ENCODE measurements at regions not wholly inside any gene's neighbourhood (a gene's known extent, or its start where the extent isn't known, plus 50 kb on each side); places are given as distances from the start of the nearest gene placed in this dataset.

GRCh38 chr6:66796987-66797386 is 1090.0 kb upstream of the EYS start:
- H3K27me3 ChIP-seq (ENCODE audit: control insufficient read depth in 5 of 5, insufficient read depth in 4 of 5, low read length in 5 of 5): no peaks in the 10 kb centered on the region
- no peak overlapping the region for H3K27ac ChIP-seq (ENCODE audit: low read depth, low read length)
- no peaks in the 10 kb centered on the region for H3K9me3 ChIP-seq (ENCODE audit: control insufficient read depth in 5 of 5, low read length in 5 of 5)

GRCh38 chr6:66788579-66788978 is 1081.6 kb upstream of the EYS start:
- H3K27me3 ChIP-seq (ENCODE audit: control insufficient read depth in 5 of 5, insufficient read depth in 4 of 5, low read length in 5 of 5): no peaks in the 10 kb centered on the region
- H3K4me1 ChIP-seq (ENCODE audit: control insufficient read depth in 5 of 5, insufficient read depth in 5 of 5, low read length in 5 of 5): no peaks in the 10 kb centered on the region
- no peak overlapping the region for H3K27ac ChIP-seq (ENCODE audit: low read depth, low read length)

More at GRCh38 chr6:66796987-66797386, 1090.0 kb upstream of the EYS start:
- Histone ChIP-seq H3K9ac (ENCODE audit: low read length in 5 of 5) (no peak overlapping the region), H3K4me3 (ENCODE audit: low read depth in 1 of 5, low read length in 5 of 5) (no peak overlapping the region), H3K4me1 (ENCODE audit: control insufficient read depth in 5 of 5, insufficient read depth in 5 of 5, low read length in 5 of 5) (no peaks in the 10 kb centered on the region), H3K36me3 (ENCODE audit: control insufficient read depth in 5 of 5, insufficient read depth in 5 of 5, low read length in 5 of 5) (no peaks in the 10 kb centered on the region)

GRCh38 chr6:66772800-66773199 is 1065.8 kb upstream of the EYS start:
- Histone ChIP-seq H3K4me3 (ENCODE audit: low read depth in 1 of 5, low read length in 5 of 5) (no peak overlapping the region), H3K9ac (ENCODE audit: low read length in 5 of 5) (no peak overlapping the region), H3K27ac (ENCODE audit: low read depth, low read length) (no peak overlapping the region), H3K4me1 (ENCODE audit: control insufficient read depth in 5 of 5, insufficient read depth in 5 of 5, low read length in 5 of 5) (peaks cover 0 to 3% (median 0%) of the 10 kb centered on the region in 5 donors), H3K27me3 (ENCODE audit: control insufficient read depth in 5 of 5, insufficient read depth in 4 of 5, low read length in 5 of 5) (no peaks in the 10 kb centered on the region), H3K9me3 (ENCODE audit: control insufficient read depth in 5 of 5, low read length in 5 of 5) (peaks cover 0 to 5% (median 0%) of the 10 kb centered on the region in 5 donors), H3K36me3 (ENCODE audit: control insufficient read depth in 5 of 5, insufficient read depth in 5 of 5, low read length in 5 of 5) (no peaks in the 10 kb centered on the region)

More at GRCh38 chr6:66788579-66788978, 1081.6 kb upstream of the EYS start:
- H3K4me3 ChIP-seq (ENCODE audit: low read depth in 1 of 5, low read length in 5 of 5): no peak overlapping the region
- H3K9ac ChIP-seq (ENCODE audit: low read length in 5 of 5): no peak overlapping the region
- no peaks in the 10 kb centered on the region for H3K36me3 ChIP-seq (ENCODE audit: control insufficient read depth in 5 of 5, insufficient read depth in 5 of 5, low read length in 5 of 5)
- H3K9me3 ChIP-seq (ENCODE audit: control insufficient read depth in 5 of 5, low read length in 5 of 5): peaks cover 0 to 4% (median 0%) of the 10 kb centered on the region in 5 donors

DNA sequence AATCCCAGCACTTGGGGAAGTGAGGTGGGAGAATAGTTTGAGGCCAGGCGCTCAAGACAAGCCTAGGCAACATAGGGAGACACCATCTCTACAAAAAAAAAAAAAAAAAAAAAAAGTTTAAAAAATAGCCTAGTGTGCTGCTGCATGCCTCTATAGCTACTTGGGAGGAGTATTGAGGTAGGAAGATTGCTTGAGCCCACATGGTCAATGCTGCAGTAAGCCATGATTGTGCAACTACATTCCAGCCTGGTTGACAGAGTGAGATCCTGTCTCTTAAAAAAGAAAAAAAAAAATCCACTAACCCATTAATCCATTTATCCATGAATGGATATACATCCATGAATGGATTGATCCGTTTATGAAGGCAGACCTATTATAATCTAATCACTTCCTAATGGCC is 1064.6 kb upstream of the EYS start:
- H3K27me3 ChIP-seq (ENCODE audit: control insufficient read depth in 5 of 5, insufficient read depth in 4 of 5, low read length in 5 of 5): no peaks in the 10 kb centered on the region
- peaks cover 0 to 3% (median 0%) of the 10 kb centered on the region in 5 donors for H3K4me1 ChIP-seq (ENCODE audit: control insufficient read depth in 5 of 5, insufficient read depth in 5 of 5, low read length in 5 of 5)
- no peaks in the 10 kb centered on the region for H3K36me3 ChIP-seq (ENCODE audit: control insufficient read depth in 5 of 5, insufficient read depth in 5 of 5, low read length in 5 of 5)
- H3K9ac ChIP-seq (ENCODE audit: low read length in 5 of 5): no peak overlapping the region
- H3K9me3 ChIP-seq (ENCODE audit: control insufficient read depth in 5 of 5, low read length in 5 of 5): peaks cover 0 to 5% (median 0%) of the 10 kb centered on the region in 5 donors
- no peak overlapping the region for H3K27ac ChIP-seq (ENCODE audit: low read depth, low read length)
- H3K4me3 ChIP-seq (ENCODE audit: low read depth in 1 of 5, low read length in 5 of 5): no peak overlapping the region

DNA sequence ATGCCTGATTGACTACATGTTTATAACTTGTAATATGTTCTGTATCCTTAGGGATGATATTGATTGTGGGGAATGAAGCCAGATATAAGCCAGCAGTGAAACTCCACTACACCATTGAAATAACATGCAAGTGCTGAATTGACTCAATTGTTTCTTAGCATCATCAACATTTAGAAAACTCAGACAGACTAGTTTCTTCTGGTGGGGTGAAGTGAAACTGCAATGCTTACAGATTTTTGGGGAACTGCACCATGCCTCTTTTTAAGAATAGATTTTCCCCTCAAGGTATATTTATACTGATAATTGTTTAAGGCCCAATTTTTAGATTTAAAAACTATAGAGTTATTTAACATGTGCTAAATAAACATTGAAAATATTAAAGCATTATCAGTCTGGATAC is 1044.6 kb upstream of the EYS start:
- H3K27ac ChIP-seq (ENCODE audit: low read depth, low read length): no peak overlapping the region
- H3K27me3 ChIP-seq (ENCODE audit: control insufficient read depth in 5 of 5, insufficient read depth in 4 of 5, low read length in 5 of 5): no peaks in the 10 kb centered on the region
- no peak overlapping the region for H3K4me3 ChIP-seq (ENCODE audit: low read depth in 1 of 5, low read length in 5 of 5)
- no peaks in the 10 kb centered on the region for H3K36me3 ChIP-seq (ENCODE audit: control insufficient read depth in 5 of 5, insufficient read depth in 5 of 5, low read length in 5 of 5)
- no peak overlapping the region for H3K9ac ChIP-seq (ENCODE audit: low read length in 5 of 5)
- peaks cover 0 to 6% (median 0%) of the 10 kb centered on the region in 5 donors for H3K9me3 ChIP-seq (ENCODE audit: control insufficient read depth in 5 of 5, low read length in 5 of 5)
- H3K4me1 ChIP-seq (ENCODE audit: control insufficient read depth in 5 of 5, insufficient read depth in 5 of 5, low read length in 5 of 5): no peaks in the 10 kb centered on the region

DNA sequence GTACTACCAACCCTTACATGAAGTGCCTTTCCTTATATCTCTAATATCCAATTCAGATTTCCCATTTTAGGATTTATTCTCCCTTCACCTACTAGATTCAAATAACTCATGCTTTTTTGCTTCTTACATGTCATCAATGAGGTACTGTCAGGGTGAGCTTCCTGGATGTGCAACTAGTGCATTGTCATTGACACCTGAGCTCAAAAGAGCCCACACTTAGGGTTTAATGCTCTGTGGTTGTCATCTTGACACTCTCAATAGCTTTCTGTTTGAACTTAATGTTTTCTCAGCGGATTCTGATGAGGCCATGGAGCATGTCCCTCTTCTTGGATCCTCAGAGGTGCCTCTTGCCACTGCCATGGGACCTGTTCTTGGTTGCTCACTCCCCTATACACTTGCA is 1033.3 kb upstream of the EYS start:
- peaks cover 0 to 4% (median 0%) of the 10 kb centered on the region in 5 donors for H3K9me3 ChIP-seq (ENCODE audit: control insufficient read depth in 5 of 5, low read length in 5 of 5)
- H3K9ac ChIP-seq (ENCODE audit: low read length in 5 of 5): no peak overlapping the region
- H3K27ac ChIP-seq (ENCODE audit: low read depth, low read length): no peak overlapping the region
- no peaks in the 10 kb centered on the region for H3K27me3 ChIP-seq (ENCODE audit: control insufficient read depth in 5 of 5, insufficient read depth in 4 of 5, low read length in 5 of 5)
- H3K36me3 ChIP-seq (ENCODE audit: control insufficient read depth in 5 of 5, insufficient read depth in 5 of 5, low read length in 5 of 5): no peaks in the 10 kb centered on the region
- H3K4me3 ChIP-seq (ENCODE audit: low read depth in 1 of 5, low read length in 5 of 5): no peak overlapping the region
- no peaks in the 10 kb centered on the region for H3K4me1 ChIP-seq (ENCODE audit: control insufficient read depth in 5 of 5, insufficient read depth in 5 of 5, low read length in 5 of 5)

GRCh38 chr6:66735106-66735890 is 1028.3 kb upstream of the EYS start:
- Histone ChIP-seq H3K27me3 (ENCODE audit: control insufficient read depth in 5 of 5, insufficient read depth in 4 of 5, low read length in 5 of 5) (no peaks in the 10 kb centered on the region), H3K9me3 (ENCODE audit: control insufficient read depth in 5 of 5, low read length in 5 of 5) (no peaks in the 10 kb centered on the region), H3K27ac (ENCODE audit: low read depth, low read length) (no peak overlapping the region), H3K36me3 (ENCODE audit: control insufficient read depth in 5 of 5, insufficient read depth in 5 of 5, low read length in 5 of 5) (no peaks in the 10 kb centered on the region), H3K9ac (ENCODE audit: low read length in 5 of 5) (no peak overlapping the region), H3K4me1 (ENCODE audit: control insufficient read depth in 5 of 5, insufficient read depth in 5 of 5, low read length in 5 of 5) (no peaks in the 10 kb centered on the region), H3K4me3 (ENCODE audit: low read depth in 1 of 5, low read length in 5 of 5) (no peak overlapping the region)

GRCh38 chr6:66731310-66731709 is 1024.3 kb upstream of the EYS start:
- no peaks in the 10 kb centered on the region for H3K27me3 ChIP-seq (ENCODE audit: control insufficient read depth in 5 of 5, insufficient read depth in 4 of 5, low read length in 5 of 5)
- no peak overlapping the region for H3K4me3 ChIP-seq (ENCODE audit: low read depth in 1 of 5, low read length in 5 of 5)
- no peak overlapping the region for H3K9ac ChIP-seq (ENCODE audit: low read length in 5 of 5)
- H3K4me1 ChIP-seq (ENCODE audit: control insufficient read depth in 5 of 5, insufficient read depth in 5 of 5, low read length in 5 of 5): no peaks in the 10 kb centered on the region
- no peak overlapping the region for H3K27ac ChIP-seq (ENCODE audit: low read depth, low read length)
- H3K9me3 ChIP-seq (ENCODE audit: control insufficient read depth in 5 of 5, low read length in 5 of 5): no peaks in the 10 kb centered on the region
- H3K36me3 ChIP-seq (ENCODE audit: control insufficient read depth in 5 of 5, insufficient read depth in 5 of 5, low read length in 5 of 5): no peaks in the 10 kb centered on the region

DNA sequence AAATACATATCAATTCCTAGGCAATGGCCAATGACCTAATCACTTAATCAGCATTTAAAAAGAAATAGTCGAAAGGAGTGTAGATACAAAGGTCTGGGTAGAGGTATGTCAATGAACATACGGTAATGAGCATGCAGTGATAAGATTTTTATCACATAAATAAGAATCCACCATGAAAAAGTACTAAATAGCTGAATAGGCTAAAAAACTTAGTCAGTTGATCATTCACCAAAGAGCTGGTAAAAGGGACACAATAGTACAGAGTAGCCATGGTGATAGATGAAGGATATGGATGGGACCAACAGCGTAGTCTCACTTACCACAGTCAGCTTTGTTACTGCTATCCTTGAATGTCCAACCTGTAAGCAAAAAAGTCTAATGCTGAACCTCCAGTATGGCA is 1018.6 kb upstream of the EYS start:
- no peaks in the 10 kb centered on the region for H3K4me1 ChIP-seq (ENCODE audit: control insufficient read depth in 5 of 5, insufficient read depth in 5 of 5, low read length in 5 of 5)
- H3K9me3 ChIP-seq (ENCODE audit: control insufficient read depth in 5 of 5, low read length in 5 of 5): no peaks in the 10 kb centered on the region
- H3K27me3 ChIP-seq (ENCODE audit: control insufficient read depth in 5 of 5, insufficient read depth in 4 of 5, low read length in 5 of 5): no peaks in the 10 kb centered on the region
- no peak overlapping the region for H3K4me3 ChIP-seq (ENCODE audit: low read depth in 1 of 5, low read length in 5 of 5)
- no peak overlapping the region for H3K9ac ChIP-seq (ENCODE audit: low read length in 5 of 5)
- no peaks in the 10 kb centered on the region for H3K36me3 ChIP-seq (ENCODE audit: control insufficient read depth in 5 of 5, insufficient read depth in 5 of 5, low read length in 5 of 5)
- no peak overlapping the region for H3K27ac ChIP-seq (ENCODE audit: low read depth, low read length)

- Histone ChIP-seq H3K36me3 (ENCODE audit: control insufficient read depth in 5 of 5, insufficient read depth in 5 of 5, low read length in 5 of 5) (no peaks in the 10 kb centered on the region), H3K27ac (ENCODE audit: low read depth, low read length) (no peak overlapping the region), H3K9me3 (ENCODE audit: control insufficient read depth in 5 of 5, low read length in 5 of 5) (no peaks in the 10 kb centered on the region), H3K4me3 (ENCODE audit: low read depth in 1 of 5, low read length in 5 of 5) (no peak overlapping the region), H3K9ac (ENCODE audit: low read length in 5 of 5) (no peak overlapping the region), H3K27me3 (ENCODE audit: control insufficient read depth in 5 of 5, insufficient read depth in 4 of 5, low read length in 5 of 5) (no peaks in the 10 kb centered on the region), H3K4me1 (ENCODE audit: control insufficient read depth in 5 of 5, insufficient read depth in 5 of 5, low read length in 5 of 5) (no peaks in the 10 kb centered on the region)
These were observed 1010.8 kb upstream of the EYS start for GRCh38 chr6:66717801-66718200.

Data from subcutaneous abdominal adipose tissue (tissue), 5 donors.